ENCODE measurements at regions not wholly inside any gene's neighbourhood (a gene's known extent, or its start where the extent isn't known, plus 50 kb on each side); places are given as distances from the start of the nearest gene placed in this dataset.

- no peak for TF ChIP-seq ZFX (IDR thresholded peaks at IDR 0.05; ENCODE audit: borderline replicate concordance)
- no peak for TF ChIP-seq CTCF (IDR thresholded peaks at IDR 0.05)
- no peak overlapping the region for H3K27ac ChIP-seq
Measured at GRCh38 chr22:47976219-47976618, 1213.8 kb downstream of the TBC1D22A start.

GRCh38 chr22:47967831-47968230 is 1205.4 kb downstream of the TBC1D22A start:
- TF ChIP-seq CTCF (IDR thresholded peaks at IDR 0.05): no peak
- TF ChIP-seq ZFX (IDR thresholded peaks at IDR 0.05; ENCODE audit: borderline replicate concordance): no peak

GRCh38 chr22:47966316-47966715 is 1203.9 kb downstream of the TBC1D22A start:
- no peak for TF ChIP-seq CTCF (IDR thresholded peaks at IDR 0.05)
- H3K27ac ChIP-seq: no peak overlapping the region

More at GRCh38 chr22:47967831-47968230, 1205.4 kb downstream of the TBC1D22A start:
- no peak overlapping the region for H3K27ac ChIP-seq

DNA sequence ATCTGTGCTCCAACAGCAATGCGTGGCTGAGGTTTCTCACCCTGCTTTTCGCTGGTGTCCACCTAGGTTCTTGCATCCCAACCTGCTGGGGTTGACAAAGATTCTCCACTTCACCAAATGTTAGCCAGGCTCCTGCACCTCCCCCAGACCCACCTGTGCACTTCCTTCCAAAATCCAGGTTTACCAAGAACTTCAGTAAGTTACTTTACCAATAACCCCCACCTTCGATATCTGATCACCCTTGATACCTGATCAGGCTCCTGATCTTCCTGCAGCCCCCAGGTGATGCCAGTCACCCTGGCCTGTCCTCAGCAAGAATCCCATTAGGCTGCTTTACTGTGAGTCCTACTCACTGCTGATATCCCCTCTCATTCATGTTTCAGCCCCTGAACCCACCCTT is 1203.4 kb downstream of the TBC1D22A start:
- TF ChIP-seq ZFX (IDR thresholded peaks at IDR 0.05; ENCODE audit: borderline replicate concordance) (no peak), CTCF (IDR thresholded peaks at IDR 0.05) (no peak)
- H3K27ac ChIP-seq: no peak overlapping the region

GRCh38 chr22:47965066-47965465 is 1202.6 kb downstream of the TBC1D22A start:
- no peak for TF ChIP-seq CTCF (IDR thresholded peaks at IDR 0.05)
- H3K27ac ChIP-seq: no peak overlapping the region

DNA sequence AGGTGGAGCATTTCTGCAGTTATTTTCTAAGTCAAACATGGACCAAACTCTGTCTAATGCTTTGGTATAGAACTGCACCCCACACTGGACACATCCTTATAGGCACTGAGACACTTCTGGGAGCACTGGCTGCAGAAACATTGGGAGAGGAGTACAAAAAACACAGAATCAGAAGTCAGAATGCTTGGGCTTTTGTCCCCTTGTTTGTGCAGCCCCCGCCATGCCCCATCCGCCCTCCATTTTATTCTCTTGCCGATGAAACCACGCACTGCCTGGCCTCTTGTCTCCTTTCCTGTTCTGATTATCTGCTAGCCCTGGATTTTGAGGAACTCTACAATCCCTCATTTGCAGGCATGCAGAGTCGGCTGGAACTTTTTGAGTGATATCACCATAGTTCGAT is 1201.2 kb downstream of the TBC1D22A start:
- TF ChIP-seq CTCF (IDR thresholded peaks at IDR 0.05): no peak
- H3K27ac ChIP-seq: no peak overlapping the region

DNA sequence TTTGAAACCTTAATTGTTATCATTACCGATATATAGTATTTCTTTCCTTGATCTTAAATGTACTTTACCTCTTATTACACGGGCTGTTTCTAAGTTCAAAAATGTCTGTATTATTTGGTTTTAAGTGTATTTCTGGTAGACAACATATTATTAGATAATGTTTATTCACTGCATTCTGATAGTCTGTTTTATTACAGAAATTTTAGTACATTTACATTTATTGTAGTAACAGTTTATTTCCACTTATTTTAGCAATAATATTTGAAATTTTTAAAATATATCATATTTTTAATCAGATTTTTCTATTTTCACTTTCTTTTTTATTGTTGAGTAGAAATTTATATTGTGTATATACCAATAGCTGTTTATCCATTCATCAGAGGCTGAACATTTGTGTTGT is 1195.2 kb downstream of the TBC1D22A start:
- no peak for TF ChIP-seq ZFX (IDR thresholded peaks at IDR 0.05; ENCODE audit: borderline replicate concordance)
- TF ChIP-seq CTCF (IDR thresholded peaks at IDR 0.05): no peak
- H3K27ac ChIP-seq: no peak overlapping the region
